Lower leg skin (tissue), 3 donors: ENCODE measurements at regions not wholly inside any gene's neighbourhood (a gene's known extent, or its start where the extent isn't known, plus 50 kb on each side); places are given as distances from the start of the nearest gene placed in this dataset.

Experiments
- POLR2A ChIP-seq, 2 donors: fragments of 450-650 bp; IDR thresholded peaks; one replicate each; pipeline ENCODE4 v1.6.1; 2016 to 2017; ENCODE audit warnings: antibody characterized with exemption in 2 of 2, mild to moderate bottlenecking in 1 of 2, moderate library complexity in 1 of 2
- TF ChIP-seq, protein P1 (sequence below), 3 donors: fragments of 450-650 bp; IDR thresholded peaks; one replicate each; pipeline ENCODE4 v1.5.1; 2016; ENCODE audit warnings: antibody characterized with exemption in 3 of 3, mild to moderate bottlenecking in 3 of 3, moderate library complexity in 2 of 3

- no peak for TF ChIP-seq POLR2A (IDR thresholded peaks at IDR 0.05)
- TF ChIP-seq, protein P1, sequence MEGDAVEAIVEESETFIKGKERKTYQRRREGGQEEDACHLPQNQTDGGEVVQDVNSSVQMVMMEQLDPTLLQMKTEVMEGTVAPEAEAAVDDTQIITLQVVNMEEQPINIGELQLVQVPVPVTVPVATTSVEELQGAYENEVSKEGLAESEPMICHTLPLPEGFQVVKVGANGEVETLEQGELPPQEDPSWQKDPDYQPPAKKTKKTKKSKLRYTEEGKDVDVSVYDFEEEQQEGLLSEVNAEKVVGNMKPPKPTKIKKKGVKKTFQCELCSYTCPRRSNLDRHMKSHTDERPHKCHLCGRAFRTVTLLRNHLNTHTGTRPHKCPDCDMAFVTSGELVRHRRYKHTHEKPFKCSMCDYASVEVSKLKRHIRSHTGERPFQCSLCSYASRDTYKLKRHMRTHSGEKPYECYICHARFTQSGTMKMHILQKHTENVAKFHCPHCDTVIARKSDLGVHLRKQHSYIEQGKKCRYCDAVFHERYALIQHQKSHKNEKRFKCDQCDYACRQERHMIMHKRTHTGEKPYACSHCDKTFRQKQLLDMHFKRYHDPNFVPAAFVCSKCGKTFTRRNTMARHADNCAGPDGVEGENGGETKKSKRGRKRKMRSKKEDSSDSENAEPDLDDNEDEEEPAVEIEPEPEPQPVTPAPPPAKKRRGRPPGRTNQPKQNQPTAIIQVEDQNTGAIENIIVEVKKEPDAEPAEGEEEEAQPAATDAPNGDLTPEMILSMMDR (IDR thresholded peaks at IDR 0.05) = no peak
Observed at GRCh38 chr18:40651163-40651562, 1303.9 kb upstream of the PIK3C3 start.
